VCaP (cell line): ENCODE measurements at regions not wholly inside any gene's neighbourhood (a gene's known extent, or its start where the extent isn't known, plus 50 kb on each side); places are given as distances from the start of the nearest gene placed in this dataset.
"Not testable (repeated sequence)": the region's sequence is repeated elsewhere in the genome, so short reads cannot be mapped to it uniquely, and the experiment has no call there.

Experiments
- H3K27ac ChIP-seq: fragments of 450-650 bp; 2 replicates; pipeline ENCODE4 v1.5.1; 2017
- TF ChIP-seq, protein P1 (sequence below): fragments of 450-650 bp; conservative IDR thresholded peaks from 2 replicates; pipeline ENCODE4 v1.5.1; 2017; ENCODE audit warnings: mild to moderate bottlenecking, moderate library complexity

- TF ChIP-seq, protein P1, sequence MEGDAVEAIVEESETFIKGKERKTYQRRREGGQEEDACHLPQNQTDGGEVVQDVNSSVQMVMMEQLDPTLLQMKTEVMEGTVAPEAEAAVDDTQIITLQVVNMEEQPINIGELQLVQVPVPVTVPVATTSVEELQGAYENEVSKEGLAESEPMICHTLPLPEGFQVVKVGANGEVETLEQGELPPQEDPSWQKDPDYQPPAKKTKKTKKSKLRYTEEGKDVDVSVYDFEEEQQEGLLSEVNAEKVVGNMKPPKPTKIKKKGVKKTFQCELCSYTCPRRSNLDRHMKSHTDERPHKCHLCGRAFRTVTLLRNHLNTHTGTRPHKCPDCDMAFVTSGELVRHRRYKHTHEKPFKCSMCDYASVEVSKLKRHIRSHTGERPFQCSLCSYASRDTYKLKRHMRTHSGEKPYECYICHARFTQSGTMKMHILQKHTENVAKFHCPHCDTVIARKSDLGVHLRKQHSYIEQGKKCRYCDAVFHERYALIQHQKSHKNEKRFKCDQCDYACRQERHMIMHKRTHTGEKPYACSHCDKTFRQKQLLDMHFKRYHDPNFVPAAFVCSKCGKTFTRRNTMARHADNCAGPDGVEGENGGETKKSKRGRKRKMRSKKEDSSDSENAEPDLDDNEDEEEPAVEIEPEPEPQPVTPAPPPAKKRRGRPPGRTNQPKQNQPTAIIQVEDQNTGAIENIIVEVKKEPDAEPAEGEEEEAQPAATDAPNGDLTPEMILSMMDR = no peak
- no peak overlapping the region for H3K27ac ChIP-seq
Measured at GRCh38 chr2:137897082-137897481, 67.2 kb upstream of the HNMT start.

DNA sequence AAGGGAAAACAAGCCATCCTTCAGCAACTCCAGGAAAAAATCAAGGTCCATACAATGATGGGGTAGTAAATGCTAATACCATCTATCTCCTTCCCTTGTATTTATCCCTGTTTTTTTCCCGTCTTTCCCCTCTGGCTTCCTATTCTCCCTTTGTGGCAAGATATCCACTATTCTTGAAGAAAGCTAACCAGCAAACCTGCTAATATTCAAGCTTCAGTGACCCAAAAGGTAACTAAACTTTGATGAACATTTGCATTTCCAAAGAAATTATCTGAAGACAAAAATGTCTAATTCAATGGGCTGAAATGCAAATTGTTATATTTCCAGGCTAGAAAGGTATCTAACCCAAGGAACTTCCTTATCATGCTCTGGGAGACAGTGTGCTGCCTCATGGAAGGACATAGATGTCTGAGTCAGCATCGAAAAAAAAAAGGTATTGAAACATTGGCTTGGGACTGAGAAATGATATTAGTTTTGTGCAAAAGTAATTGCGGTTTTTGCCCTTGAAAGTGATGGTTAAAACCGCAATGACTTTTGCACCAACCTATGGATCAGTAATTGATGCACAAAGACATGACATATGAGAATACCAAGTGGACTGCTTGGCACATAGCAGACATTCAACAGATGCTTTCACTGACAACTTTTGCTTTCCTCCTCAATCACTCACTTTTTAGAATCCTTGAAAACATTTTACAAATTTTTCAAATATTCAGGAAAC, 63.7 kb upstream of the HNMT start:
- no peak overlapping the region for H3K27ac ChIP-seq
- TF ChIP-seq, protein P1 = no peak

DNA sequence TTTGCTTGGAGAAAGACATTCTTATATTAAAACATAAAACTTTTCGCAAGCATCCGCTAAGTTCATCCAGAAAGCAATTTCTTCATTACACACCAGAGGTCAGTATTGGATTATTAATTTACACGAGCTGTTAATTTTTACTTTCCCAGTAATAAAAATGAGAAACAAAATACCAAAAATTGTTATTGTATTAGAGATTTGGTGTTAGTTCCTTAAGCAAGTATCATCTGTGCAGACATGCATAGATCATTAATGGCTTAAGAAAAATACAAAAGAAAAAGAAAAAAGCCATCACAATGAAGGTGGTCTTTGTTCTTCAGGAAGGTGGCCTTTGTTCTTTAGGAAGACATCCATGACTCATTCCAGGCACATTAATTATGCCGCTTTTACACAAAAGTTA, 53.6 kb upstream of the HNMT start:
- TF ChIP-seq, protein P1 = peak; percentile 56
- H3K27ac ChIP-seq = no peak overlapping the region

GRCh38 chr2:137912371-137912770, 51.9 kb upstream of the HNMT start:
- TF ChIP-seq, protein P1 = no peak
- H3K27ac ChIP-seq = no peak overlapping the region

DNA sequence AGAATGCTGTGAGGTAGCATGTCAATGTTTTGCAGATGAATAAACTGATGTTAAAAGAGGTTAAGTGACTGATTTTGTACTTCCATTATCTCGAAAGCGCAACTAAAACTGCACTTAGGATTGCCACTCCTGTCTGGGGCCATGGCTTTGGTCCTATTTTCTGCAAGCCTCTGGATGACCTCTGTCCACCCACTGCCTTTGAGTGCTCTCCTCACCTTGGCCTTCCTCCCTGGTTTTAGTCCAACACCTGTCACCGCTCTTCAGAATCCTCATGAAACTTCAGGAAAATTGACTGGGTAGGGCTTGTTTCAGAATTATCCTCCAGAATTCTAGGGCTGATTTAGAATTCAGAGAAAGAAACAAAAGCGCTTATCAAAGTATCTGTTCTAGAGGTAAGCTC, 51.1 kb upstream of the HNMT start:
- TF ChIP-seq, protein P1 = no peak
- H3K27ac ChIP-seq = no peak overlapping the region

GRCh38 chr2:137913648-137914047, 50.6 kb upstream of the HNMT start:
- H3K27ac ChIP-seq = not testable (repeated sequence)
